Stimulated activated CD8-positive, alpha-beta memory T cell treated with anti-CD3 and anti-CD28 coated beads, Interleukin-7, amount 100 ng/mL, for 4 hours (primary cell): ENCODE measurements at regions not wholly inside any gene's neighbourhood (a gene's known extent, or its start where the extent isn't known, plus 50 kb on each side); places are given as distances from the start of the nearest gene placed in this dataset.
"Not testable (repeated sequence)": the region's sequence is repeated elsewhere in the genome, so short reads cannot be mapped to it uniquely, and the experiment has no call there.

Source experiments
- DNase-seq, 2 donors: peaks; one replicate each; pipeline ENCODE4 v3.0.0-alpha.2; 2020; ENCODE audit warnings: low read depth in 2 of 2

GRCh38 chrX:120753413-120754251, 122.0 kb downstream of the CT47B1 start:
- no peak for DNase-seq

- no peak for DNase-seq
These were observed 122.7 kb upstream of the C1GALT1C1 start for GRCh38 chrX:120752431-120753082.

GRCh38 chrX:120751683-120752082, 121.8 kb upstream of the C1GALT1C1 start:
- DNase-seq = no peak

GRCh38 chrX:120750381-120750780, 120.5 kb upstream of the C1GALT1C1 start:
- no peak for DNase-seq

- no peak for DNase-seq
These were observed 119.4 kb upstream of the C1GALT1C1 start for GRCh38 chrX:120749141-120749846.

- no peak for DNase-seq
These were observed 116.3 kb upstream of the C1GALT1C1 start for GRCh38 chrX:120746153-120746552.

- no peak for DNase-seq
These were observed 113.3 kb upstream of the C1GALT1C1 start for GRCh38 chrX:120742946-120743665.

- no peak for DNase-seq
These were observed 111.6 kb upstream of the C1GALT1C1 start for GRCh38 chrX:120741452-120741851.

- DNase-seq = no peak
These were observed 110.2 kb upstream of the C1GALT1C1 start for GRCh38 chrX:120740072-120740471.

GRCh38 chrX:120739300-120739699, 109.4 kb upstream of the C1GALT1C1 start:
- no peak for DNase-seq

GRCh38 chrX:120736989-120737388, 107.1 kb upstream of the C1GALT1C1 start:
- no peak for DNase-seq

GRCh38 chrX:120735966-120736365, 106.1 kb upstream of the C1GALT1C1 start:
- DNase-seq = no peak

GRCh38 chrX:120732879-120733278, 103.0 kb upstream of the C1GALT1C1 start:
- DNase-seq = no peak

GRCh38 chrX:120732461-120732860, 102.6 kb upstream of the C1GALT1C1 start:
- DNase-seq = no peak

- DNase-seq = no peak
These were observed 101.5 kb upstream of the C1GALT1C1 start for GRCh38 chrX:120731386-120731785.

- not testable (repeated sequence) for DNase-seq
These were observed 99.8 kb upstream of the C1GALT1C1 start for GRCh38 chrX:120729506-120730255.

GRCh38 chrX:120727911-120728310, 98.1 kb upstream of the C1GALT1C1 start:
- DNase-seq = no peak

GRCh38 chrX:120727452-120727851, 97.6 kb upstream of the C1GALT1C1 start:
- DNase-seq = no peak

- no peak for DNase-seq
These were observed 96.4 kb upstream of the C1GALT1C1 start for GRCh38 chrX:120726294-120726693.

GRCh38 chrX:120725874-120726273, 96.0 kb upstream of the C1GALT1C1 start:
- no peak for DNase-seq

- DNase-seq = no peak
These were observed 89.8 kb upstream of the C1GALT1C1 start for GRCh38 chrX:120719622-120720021.
